ENCODE measurements at regions not wholly inside any gene's neighbourhood (a gene's known extent, or its start where the extent isn't known, plus 50 kb on each side); places are given as distances from the start of the nearest gene placed in this dataset.

DNA sequence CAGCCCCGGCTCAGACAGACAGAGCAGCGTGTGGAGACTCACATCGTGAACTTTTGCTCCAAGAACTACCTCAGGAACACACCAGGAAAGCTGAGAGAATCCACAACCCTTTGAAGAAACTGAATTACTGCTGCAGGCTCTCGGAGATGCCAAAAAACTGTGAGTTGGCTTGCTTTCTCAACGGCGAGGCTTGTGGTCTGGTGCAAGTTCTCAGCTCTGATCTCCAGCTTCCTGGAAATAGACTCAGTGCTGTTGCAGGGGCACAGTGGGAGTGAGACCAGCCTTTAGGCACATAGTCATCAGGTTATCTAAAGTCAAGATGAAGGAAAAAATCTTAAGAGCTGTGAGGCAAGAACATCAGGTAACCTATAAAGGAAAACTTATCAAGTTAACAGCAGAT is 273.7 kb upstream of the LRATD1 start:
- ChIA-PET POLR2A (no interaction called here), CTCF (ENCODE audit: low intra/inter-chr PET ratio, low total read pairs) (no interaction called here)
- Histone ChIP-seq H3K36me3 (replicated peaks in 1 of 2; ENCODE audit: control insufficient read depth in 1 of 2, insufficient read depth in 2 of 2, low read length in 2 of 2) (no peaks in the 10 kb centered on the region), H3K9ac (ENCODE audit: insufficient read depth, low read depth, low read length) (no peak overlapping the region), H4K20me1 (ENCODE audit: insufficient read depth, low read length) (no peaks in the 10 kb centered on the region), H3K4me2 (ENCODE audit: low read depth, low read length) (no peak overlapping the region), H3K4me1 (ENCODE audit: insufficient read depth, low read length) (no peaks in the 10 kb centered on the region), H3K27me3 (ENCODE audit: control insufficient read depth in 1 of 2, insufficient read depth in 2 of 2, low read length in 2 of 2) (no peaks in the 10 kb centered on the region), H3K79me2 (ENCODE audit: insufficient read depth, low read length) (no peaks in the 10 kb centered on the region), H3K27ac (ENCODE audit: extremely low read length, insufficient read depth, low read length) (no peak overlapping the region), H3K4me3 (replicated peaks in 1 of 3; ENCODE audit: insufficient read depth in 1 of 3, low read depth in 2 of 3, low read length in 3 of 3) (no peak overlapping the region), H3K9me3 (ENCODE audit: low read length) (peaks cover 52% of the 10 kb centered on the region), H2AFZ (ENCODE audit: low read length) (no peak overlapping the region)
- in situ Hi-C loops (cut with HindIII; ENCODE audit: extremely low pct_ligation_motif_present, low pct_unique_long_range_greater_than_20kb) = no loop called here
- FAIRE-seq (no peak), ATAC-seq (no peak), DNase-seq (ENCODE audit: low spot score) (no peak)
- WGBS (ENCODE audit: low lambda C conversion rate) = 3% methylated on average over 6 of the region's 6 CpGs
- intact Hi-C loops (cut with micrococcal nuclease; ENCODE audit: unreplicated experiment) = no loop called here
- BruUV-seq (replicated peaks) = no TSS peak
- TF ChIP-seq ZSCAN31 (CRISPR knock-in tag; IDR thresholded peaks at IDR 0.05; ENCODE audit: low read depth) (no peak), KLF12 (CRISPR knock-in tag; IDR thresholded peaks at IDR 0.05; ENCODE audit: borderline replicate concordance) (no peak), WIZ (CRISPR knock-in tag; IDR thresholded peaks at IDR 0.05) (no peak), ZNF513 (CRISPR knock-in tag; conservative IDR thresholded peaks at IDR 0.05) (no peak), ATF4 (CRISPR knock-in tag; IDR thresholded peaks at IDR 0.05) (no peak), ZNF674 (CRISPR knock-in tag; IDR thresholded peaks at IDR 0.05; ENCODE audit: low read depth) (no peak), CEBPG (CRISPR knock-in tag; IDR thresholded peaks at IDR 0.05) (no peak), KAT7 (CRISPR knock-in tag; IDR thresholded peaks at IDR 0.05; ENCODE audit: borderline replicate concordance) (no peak), ATF7-NPFF (CRISPR knock-in tag; IDR thresholded peaks at IDR 0.05; ENCODE audit: low read depth) (no peak), ZFAT (CRISPR knock-in tag; conservative IDR thresholded peaks at IDR 0.05) (no peak), ZSCAN25 (CRISPR knock-in tag; IDR thresholded peaks at IDR 0.05) (no peak), POLR2G (IDR thresholded peaks at IDR 0.05; ENCODE audit: low read depth, low read length) (no peak), ZFY (CRISPR knock-in tag; IDR thresholded peaks at IDR 0.05) (no peak)
- TF ChIP-seq, protein P1, sequence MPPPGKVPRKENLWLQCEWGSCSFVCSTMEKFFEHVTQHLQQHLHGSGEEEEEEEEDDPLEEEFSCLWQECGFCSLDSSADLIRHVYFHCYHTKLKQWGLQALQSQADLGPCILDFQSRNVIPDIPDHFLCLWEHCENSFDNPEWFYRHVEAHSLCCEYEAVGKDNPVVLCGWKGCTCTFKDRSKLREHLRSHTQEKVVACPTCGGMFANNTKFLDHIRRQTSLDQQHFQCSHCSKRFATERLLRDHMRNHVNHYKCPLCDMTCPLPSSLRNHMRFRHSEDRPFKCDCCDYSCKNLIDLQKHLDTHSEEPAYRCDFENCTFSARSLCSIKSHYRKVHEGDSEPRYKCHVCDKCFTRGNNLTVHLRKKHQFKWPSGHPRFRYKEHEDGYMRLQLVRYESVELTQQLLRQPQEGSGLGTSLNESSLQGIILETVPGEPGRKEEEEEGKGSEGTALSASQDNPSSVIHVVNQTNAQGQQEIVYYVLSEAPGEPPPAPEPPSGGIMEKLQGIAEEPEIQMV (CRISPR knock-in tag; IDR thresholded peaks at IDR 0.05; ENCODE audit: low read depth) = no peak
- TF ChIP-seq, protein P2, sequence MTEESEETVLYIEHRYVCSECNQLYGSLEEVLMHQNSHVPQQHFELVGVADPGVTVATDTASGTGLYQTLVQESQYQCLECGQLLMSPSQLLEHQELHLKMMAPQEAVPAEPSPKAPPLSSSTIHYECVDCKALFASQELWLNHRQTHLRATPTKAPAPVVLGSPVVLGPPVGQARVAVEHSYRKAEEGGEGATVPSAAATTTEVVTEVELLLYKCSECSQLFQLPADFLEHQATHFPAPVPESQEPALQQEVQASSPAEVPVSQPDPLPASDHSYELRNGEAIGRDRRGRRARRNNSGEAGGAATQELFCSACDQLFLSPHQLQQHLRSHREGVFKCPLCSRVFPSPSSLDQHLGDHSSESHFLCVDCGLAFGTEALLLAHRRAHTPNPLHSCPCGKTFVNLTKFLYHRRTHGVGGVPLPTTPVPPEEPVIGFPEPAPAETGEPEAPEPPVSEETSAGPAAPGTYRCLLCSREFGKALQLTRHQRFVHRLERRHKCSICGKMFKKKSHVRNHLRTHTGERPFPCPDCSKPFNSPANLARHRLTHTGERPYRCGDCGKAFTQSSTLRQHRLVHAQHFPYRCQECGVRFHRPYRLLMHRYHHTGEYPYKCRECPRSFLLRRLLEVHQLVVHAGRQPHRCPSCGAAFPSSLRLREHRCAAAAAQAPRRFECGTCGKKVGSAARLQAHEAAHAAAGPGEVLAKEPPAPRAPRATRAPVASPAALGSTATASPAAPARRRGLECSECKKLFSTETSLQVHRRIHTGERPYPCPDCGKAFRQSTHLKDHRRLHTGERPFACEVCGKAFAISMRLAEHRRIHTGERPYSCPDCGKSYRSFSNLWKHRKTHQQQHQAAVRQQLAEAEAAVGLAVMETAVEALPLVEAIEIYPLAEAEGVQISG (CRISPR knock-in tag; IDR thresholded peaks at IDR 0.05) = no peak

Data from HepG2 (cell line).